Stimulated activated CD8-positive, alpha-beta memory T cell treated with anti-CD3 and anti-CD28 coated beads, Interleukin-7, amount 100 ng/mL, for 24 hours (primary cell): ENCODE measurements at regions not wholly inside any gene's neighbourhood (a gene's known extent, or its start where the extent isn't known, plus 50 kb on each side); places are given as distances from the start of the nearest gene placed in this dataset.
A peak's percentile ranks its signal among the peaks of the same experiment; 100 is the strongest.
"Not testable (repeated sequence)": the region's sequence is repeated elsewhere in the genome, so short reads cannot be mapped to it uniquely, and the experiment has no call there.

Experiments
- DNase-seq: peaks from one replicate; pipeline ENCODE4 v3.0.0-alpha.2; 2020; ENCODE audit warnings: low read depth

- no peak for DNase-seq
These were observed 50.9 kb upstream of the OLIG3 start for GRCh38 chr6:137545073-137545472.

GRCh38 chr6:137547186-137547585 is 53.0 kb upstream of the OLIG3 start:
- no peak for DNase-seq

GRCh38 chr6:137547601-137548000 is 53.4 kb upstream of the OLIG3 start:
- DNase-seq: no peak

GRCh38 chr6:137549106-137549505 is 54.9 kb upstream of the OLIG3 start:
- DNase-seq: no peak

- DNase-seq: no peak
These were observed 56.3 kb upstream of the OLIG3 start for GRCh38 chr6:137550535-137550934.

GRCh38 chr6:137552146-137552545 is 58.0 kb upstream of the OLIG3 start:
- DNase-seq: no peak

- no peak for DNase-seq
These were observed 58.6 kb upstream of the OLIG3 start for GRCh38 chr6:137552809-137553208.

- DNase-seq: not testable (repeated sequence)
These were observed 65.5 kb upstream of the OLIG3 start for GRCh38 chr6:137559521-137560183.

GRCh38 chr6:137560184-137560563 is 66.0 kb upstream of the OLIG3 start:
- no peak for DNase-seq

- no peak for DNase-seq
These were observed 73.9 kb upstream of the OLIG3 start for GRCh38 chr6:137568067-137568466.

GRCh38 chr6:137570393-137570792 is 76.2 kb upstream of the OLIG3 start:
- no peak for DNase-seq

- DNase-seq: peak; percentile 53
These were observed 77.7 kb upstream of the OLIG3 start for GRCh38 chr6:137571854-137572253.

GRCh38 chr6:137573739-137574138 is 79.5 kb upstream of the OLIG3 start:
- DNase-seq: no peak

- DNase-seq: no peak
These were observed 85.4 kb upstream of the OLIG3 start for GRCh38 chr6:137579612-137580011.

- DNase-seq: no peak
These were observed 87.0 kb upstream of the OLIG3 start for GRCh38 chr6:137581019-137581707.

GRCh38 chr6:137583519-137583918 is 89.3 kb upstream of the OLIG3 start:
- not testable (repeated sequence) for DNase-seq

GRCh38 chr6:137588472-137588871 is 94.3 kb upstream of the OLIG3 start:
- DNase-seq: no peak

GRCh38 chr6:137589067-137589848 is 95.1 kb upstream of the OLIG3 start:
- DNase-seq: no peak

- no peak for DNase-seq
These were observed 96.5 kb upstream of the OLIG3 start for GRCh38 chr6:137590684-137591083.

GRCh38 chr6:137601471-137601870 is 107.3 kb upstream of the OLIG3 start:
- DNase-seq: no peak

- no peak for DNase-seq
These were observed 108.4 kb upstream of the OLIG3 start for GRCh38 chr6:137602313-137603197.

GRCh38 chr6:137610702-137611101 is 116.5 kb upstream of the OLIG3 start:
- no peak for DNase-seq
